HG02571 (cell line): ENCODE measurements at regions not wholly inside any gene's neighbourhood (a gene's known extent, or its start where the extent isn't known, plus 50 kb on each side); places are given as distances from the start of the nearest gene placed in this dataset.
"Not testable (repeated sequence)": the region's sequence is repeated elsewhere in the genome, so short reads cannot be mapped to it uniquely, and the experiment has no call there.

Experiments used
- ATAC-seq: cut with Tn5 transposase; IDR thresholded peaks from one replicate; pipeline ENCODE4 v1.9.1; 2021; ENCODE audit warnings: mild to moderate bottlenecking, moderate library complexity; ENCODE audit not compliant: unreplicated experiment

DNA sequence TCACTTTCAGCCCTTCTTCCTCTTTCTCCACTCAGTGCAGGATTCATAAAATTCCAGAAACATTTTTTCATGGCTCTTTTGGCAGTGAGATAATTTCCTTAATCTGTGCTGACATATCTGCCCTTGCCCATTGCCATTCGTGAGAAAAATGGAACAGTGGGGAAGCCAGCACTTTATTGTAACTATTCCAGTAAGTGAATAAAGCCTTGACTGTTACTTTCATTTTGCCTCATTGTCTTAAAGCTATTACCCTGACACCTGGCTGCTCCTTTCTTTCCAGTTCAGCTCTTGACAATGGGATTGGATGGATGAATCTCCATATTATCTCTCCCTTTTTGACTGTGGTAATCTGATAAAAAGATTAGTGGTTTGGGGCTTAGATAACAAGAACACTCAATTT, 1068.1 kb upstream of the PCDH20 start:
- no peak for ATAC-seq

DNA sequence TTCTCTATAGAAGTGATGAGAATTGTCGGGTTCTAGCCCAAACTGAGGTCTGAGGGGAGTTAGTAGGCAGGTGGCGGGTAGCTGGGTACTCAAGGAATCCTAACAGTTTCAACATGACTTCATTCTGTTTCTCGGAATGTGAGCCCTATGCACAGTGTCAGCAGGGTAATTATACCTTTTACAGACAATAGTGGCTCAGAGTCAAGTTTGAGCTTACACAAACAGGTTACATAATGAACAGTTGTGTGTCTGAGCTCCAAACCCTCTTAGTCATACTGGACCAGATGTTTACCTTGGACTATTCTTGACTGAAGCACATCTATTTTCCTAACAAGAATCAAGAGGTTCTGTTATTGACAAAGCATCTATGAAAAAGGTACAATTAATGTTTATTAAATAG, 1066.7 kb upstream of the PCDH20 start:
- ATAC-seq: no peak

DNA sequence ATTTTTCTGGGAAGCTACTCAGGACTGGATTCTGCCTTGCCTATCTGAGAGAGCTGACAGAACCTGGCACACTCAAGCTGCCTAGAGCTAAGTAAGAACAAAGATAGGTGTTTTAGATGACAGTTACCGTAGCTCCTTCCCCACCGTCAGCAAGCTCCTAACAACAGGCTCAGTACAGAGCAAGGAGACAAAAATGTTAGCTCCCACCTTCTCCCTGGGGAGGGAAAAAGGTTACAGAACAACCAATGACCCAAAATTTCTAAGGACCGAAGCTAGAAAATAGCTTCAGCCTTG, 1058.2 kb upstream of the PCDH20 start:
- ATAC-seq: no peak

DNA sequence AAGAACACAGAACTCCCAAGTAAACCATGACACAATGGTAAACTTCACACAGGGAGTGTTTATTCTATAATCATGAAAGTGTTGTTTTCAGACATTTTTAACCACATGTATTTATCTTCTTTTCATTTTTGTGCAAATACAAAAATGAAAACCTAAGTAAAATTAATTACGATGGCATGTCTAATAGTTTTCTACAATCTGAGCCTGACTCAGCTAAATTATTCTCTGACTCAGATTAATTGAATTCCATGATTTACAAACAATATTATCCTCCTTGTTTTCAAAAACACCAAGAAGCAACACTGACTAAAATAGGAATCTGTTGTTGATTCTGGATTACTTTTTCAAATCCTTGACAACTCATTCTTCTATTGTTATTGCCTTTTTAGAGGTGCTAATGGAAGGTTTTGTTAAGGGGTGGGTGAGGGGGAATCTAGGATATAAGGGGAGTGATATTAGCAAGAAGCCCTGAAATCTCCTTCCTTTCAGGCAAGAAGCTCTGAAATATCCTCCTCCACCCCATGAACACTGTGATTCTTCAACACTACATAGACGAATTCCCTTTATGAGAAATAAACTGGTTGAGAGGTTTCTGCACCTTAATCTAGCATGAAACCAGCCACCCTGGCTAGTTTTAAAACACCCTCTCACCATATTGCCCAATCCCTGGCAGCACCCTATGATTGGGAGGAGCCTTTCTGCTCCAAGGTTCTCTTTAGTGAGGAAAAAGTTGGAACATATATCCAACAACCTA, 1057.7 kb upstream of the PCDH20 start:
- ATAC-seq: no peak

DNA sequence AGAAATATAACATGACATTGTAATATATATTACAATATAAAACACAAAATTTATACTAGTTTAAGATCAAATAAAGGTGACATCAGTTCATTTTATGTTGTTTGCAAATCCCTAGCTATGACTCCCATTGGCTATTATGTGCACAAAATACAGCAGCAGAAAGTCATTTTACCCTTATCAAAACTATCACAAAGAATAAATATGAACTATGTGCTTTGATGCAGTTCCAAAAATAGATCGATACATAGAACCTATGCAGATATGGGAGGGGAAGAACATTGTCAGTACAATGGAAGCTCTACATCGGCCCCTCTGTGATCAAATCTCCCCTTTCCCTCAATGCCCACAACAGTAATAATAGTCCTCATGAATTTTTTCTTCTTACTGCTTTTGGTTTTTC, 1038.1 kb upstream of the PCDH20 start:
- ATAC-seq: no peak

DNA sequence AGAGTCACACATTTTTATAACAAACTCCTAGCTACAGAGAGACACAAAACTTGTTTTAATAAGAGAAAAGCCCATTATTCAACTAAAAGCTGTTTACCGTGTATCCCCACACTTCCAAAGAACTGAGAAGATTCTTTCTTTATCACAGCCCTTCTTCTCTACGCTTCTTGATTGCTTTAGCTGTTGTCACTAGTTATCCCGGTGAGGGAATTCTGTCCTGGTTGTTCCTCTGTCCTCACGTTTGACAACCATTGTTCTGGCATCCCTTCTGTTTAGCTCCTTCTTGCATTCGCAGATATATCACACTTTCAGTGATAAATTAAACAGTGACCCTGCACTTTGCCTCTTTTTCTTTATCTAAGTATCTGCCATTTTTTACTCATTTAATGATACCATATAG, 1035.1 kb upstream of the PCDH20 start:
- no peak for ATAC-seq

DNA sequence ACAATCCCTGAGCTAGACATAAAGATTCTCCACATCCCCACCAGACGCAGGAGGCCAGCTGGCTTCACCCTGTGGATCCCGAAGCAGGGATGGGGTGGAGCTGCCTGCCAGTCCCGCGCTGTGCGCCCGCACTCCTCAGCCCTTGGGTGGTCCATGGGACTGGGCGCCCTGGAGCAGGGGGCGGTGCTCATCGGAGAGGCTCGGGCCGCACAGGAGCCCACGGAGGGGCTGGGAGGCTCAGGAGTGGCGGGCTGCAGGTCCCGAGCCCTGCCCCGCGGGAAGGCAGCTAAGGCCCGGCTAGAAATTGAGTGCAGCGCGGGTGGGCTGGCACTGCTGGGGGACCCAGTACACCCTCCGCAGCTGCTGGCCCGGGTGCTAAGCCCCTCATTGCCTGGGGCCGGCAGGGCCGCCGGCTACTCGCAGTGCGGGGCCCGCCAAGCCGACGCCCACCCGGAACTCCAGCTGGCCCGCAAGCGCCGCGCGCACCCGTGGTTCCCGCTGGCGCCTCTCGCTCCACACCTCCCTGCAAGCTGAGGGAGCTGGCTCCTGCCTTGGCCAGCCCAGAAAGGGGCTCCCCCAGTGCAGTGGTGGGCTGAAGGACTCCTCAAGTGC, 1032.2 kb upstream of the PCDH20 start:
- not testable (repeated sequence) for ATAC-seq

DNA sequence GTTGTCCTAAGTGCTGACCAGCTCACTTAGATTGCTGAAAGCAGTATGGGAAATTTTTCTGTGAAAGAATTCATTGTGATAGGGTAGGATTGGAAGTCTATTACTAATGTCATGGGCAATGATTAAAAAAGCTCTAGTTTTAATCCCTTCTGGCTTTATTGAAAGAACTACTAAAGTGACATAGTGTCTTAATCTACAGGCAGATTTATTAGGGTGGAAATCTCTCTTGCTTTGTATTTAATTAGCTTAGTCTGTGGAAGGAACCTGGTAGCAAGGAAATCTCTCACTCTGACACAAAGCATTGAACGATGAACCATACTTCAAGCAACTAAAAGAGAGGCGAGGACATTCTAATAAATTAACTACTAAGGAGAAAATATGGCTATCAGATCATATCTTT, 1029.2 kb upstream of the PCDH20 start:
- ATAC-seq: no peak

DNA sequence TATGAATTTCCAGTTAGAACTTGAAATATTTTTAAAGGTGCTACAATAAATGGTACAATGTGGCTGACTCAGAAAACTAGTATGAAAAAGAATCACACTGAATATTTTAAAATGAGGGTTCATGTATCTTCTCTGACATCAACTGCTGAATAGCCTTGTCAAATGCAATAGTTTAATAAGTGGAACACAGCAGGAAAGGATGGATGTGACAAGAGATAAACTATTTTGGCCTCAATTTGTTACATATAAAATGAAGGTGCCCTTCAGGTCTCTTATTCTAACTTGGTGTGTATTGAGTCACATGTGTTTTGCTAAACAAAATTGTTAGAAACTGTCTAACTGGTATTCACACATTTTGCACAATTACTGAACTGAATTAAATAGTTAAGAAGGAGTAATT, 1018.4 kb upstream of the PCDH20 start:
- ATAC-seq: no peak

DNA sequence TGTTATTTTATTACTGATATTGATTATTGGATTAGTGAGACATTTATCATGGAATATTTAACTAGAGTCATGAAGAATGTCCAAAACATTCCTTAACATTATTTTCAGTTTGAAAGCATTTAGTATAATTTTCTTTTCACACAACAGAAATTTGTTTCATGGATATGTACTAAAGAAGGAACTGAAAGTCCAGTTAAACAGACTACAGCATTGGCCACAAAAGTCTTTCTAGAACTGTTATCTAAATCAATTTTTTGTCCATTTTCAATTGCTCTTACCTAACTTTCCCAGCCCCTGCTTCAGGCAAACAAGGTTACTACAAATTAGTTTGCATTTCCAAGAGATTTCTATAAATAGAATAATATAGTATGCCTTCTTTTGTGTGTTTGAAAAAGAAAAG, 1018.0 kb upstream of the PCDH20 start:
- no peak for ATAC-seq

DNA sequence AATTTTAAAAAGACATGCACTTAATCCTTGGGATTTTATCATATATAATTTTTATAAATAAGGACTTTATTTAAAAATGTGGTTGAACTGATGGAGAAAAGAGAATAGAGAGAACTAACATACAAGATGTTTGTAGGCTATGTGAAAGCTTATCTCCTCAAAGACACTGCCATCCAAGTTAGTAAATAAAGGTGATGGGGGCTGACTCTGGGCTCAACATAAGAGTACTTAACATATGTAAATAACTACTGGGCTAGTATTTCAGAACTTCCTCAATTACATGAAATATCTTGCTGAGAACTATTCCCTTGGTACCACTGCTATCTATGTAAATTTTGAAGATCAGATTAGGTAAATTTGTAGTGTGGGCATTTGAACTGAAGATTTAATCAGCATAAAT, 1017.3 kb upstream of the PCDH20 start:
- no peak for ATAC-seq

DNA sequence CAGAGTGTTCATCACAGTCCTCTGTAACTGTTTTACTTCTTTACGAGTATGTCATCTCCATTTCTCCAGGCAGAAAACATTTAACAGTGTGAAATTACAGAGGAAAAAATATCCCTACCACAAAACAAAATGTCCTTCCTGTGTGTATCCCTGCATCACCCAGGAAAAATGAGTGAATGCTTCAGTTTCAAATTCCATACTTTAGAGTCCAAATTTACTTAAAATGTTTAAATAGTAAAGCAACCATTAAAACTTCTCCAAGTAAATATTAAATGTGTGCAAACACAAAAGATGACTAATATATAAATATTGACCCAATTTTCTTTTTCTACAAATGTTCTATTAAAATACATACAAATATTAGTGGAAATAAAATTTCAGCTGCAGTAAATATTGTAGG, 1016.6 kb upstream of the PCDH20 start:
- no peak for ATAC-seq

DNA sequence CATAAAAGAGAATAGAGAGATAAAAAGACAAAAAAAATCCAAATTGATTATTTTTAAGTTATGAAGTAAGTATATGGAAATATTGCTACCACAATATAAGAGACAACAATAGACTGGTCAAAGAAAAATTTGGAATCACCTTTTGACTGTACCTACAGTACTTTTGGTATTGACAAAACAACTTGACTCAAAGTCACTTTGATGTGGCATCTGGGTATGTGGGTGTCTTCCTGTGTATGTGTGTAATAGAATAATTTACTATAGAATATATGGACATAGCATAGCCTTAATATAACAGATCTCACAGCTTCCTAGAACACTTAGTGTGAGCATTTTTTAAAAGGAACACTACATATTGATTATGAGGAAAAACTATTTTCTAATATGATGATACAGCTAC, 1016.2 kb upstream of the PCDH20 start:
- ATAC-seq: no peak

DNA sequence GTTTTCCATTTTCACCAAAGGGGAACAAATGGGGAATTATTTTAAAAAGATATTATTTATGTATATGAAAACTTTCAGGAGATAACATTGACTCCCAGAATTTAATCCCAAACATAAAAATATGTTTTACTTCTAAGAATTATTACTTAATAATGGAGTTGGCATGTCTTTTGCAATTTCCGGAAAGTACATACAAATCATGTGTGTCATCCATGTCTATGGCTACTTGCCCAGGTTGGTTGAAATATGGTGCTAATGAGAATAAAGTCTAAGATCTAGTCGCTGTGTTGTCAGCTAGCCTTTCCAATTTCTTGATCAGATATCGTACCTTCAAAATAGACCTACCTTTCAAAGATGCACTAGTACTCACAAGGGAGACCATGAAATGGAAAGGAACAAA, 1003.2 kb upstream of the PCDH20 start:
- ATAC-seq: no peak

DNA sequence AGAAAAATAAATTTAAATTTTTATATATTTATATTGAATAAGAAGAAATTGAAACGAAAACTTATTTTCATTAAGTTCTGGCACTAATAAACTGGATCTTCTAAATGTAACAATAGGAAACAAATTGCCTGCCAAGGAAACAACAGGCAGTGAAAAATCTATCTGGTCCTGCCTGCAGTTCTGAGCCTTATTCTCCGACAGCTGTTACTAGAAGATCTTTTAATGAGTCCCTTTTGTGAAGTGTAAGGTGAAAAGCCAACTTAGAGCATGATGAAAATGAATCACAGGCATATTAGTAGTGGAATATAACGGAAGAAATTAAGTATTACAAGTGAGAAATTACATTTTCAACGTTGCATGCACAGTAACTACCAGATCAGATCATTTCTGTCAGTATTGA, 1002.7 kb upstream of the PCDH20 start:
- no peak for ATAC-seq

DNA sequence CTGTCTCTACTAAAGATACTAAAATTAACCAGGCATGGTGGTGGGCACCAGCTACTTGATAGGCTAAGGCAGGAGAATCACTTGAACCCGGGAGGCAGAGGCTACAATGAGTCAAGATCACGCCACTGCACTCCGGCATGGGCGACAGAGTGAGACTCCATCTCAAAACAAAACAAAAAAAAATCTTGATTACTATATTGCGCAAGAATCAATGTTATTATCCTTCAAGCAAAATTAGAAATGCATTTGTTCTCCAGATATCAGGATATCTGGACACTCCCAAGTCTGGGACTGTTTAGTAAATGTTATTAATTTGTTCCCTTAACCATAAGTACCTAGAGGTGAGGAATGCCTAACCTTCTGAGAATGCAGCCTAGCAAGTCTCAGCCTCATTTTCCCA, 992.2 kb upstream of the PCDH20 start:
- ATAC-seq: no peak

DNA sequence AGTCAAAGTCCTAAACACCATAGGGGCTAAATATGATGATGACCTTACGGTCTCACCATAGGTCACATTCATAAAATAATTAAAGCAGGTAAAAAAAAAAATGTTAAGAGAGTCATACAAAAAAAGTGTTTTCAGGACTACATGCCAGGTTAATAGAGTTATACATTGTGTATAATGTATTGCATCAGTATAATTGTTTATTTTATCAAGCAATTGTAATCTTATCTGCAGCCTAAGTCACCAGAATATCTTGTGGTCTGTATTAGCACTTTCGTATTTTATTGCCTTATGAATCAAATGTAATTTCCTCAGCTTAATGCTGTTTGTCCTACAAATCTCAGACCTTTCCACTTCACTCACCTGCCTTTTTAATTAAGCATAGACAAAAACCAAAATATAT, 972.9 kb upstream of the PCDH20 start:
- ATAC-seq: no peak

DNA sequence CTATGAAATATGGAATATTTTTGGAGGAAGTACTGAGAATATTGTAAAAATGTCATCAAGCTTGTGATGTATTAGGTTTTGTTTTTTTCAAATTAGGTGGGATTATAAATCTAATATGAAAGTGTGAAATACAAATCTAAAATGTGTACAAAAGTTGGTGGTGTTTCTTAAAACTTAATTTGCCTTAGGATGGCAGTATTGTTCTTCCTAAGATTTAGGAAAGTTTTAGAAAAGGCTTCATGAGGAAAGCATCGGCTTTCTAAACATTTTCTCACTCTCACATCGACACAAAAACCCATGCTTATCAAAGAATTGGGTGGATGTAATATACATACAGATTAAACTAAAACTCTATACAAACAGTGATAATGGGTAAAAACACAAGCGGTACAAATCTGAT, 972.0 kb upstream of the PCDH20 start:
- no peak for ATAC-seq

DNA sequence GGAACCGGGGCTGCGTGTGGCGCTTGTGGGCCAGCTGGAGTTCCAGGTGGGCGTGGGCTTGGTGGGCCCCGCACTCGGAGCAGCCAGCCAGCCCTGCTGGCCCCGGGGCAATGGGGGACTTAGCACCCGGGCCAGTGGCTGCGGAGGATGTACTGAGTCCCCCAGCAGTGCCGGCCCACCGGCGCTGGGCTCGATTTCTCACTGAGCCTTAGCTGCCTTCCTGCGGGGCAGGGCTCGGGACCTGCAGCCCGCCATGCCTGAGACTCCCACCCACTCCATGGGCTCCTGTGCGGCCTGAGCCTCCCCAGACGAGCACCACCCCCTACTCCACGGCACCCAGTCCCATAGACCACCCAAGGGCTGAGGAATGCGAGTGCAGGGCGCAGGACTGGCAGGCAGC, 963.6 kb upstream of the PCDH20 start:
- ATAC-seq: not testable (repeated sequence)

DNA sequence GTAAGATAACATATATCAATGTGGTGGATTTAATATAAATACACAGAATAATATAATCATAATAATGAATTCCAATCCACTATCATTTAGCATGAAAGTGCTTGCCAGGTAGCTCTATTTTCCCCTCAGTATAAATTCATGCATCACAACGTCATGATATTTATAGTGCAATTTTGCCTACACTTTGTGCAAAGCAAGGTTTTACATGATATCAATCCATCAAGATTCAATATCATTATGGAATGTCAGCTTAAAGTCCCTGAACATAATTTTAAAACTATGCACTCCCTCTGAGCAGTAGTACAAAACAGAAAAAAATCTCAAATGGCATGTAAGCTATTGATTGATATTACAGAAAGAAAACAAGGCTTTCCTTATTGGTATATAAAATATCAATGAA, 962.2 kb upstream of the PCDH20 start:
- no peak for ATAC-seq

DNA sequence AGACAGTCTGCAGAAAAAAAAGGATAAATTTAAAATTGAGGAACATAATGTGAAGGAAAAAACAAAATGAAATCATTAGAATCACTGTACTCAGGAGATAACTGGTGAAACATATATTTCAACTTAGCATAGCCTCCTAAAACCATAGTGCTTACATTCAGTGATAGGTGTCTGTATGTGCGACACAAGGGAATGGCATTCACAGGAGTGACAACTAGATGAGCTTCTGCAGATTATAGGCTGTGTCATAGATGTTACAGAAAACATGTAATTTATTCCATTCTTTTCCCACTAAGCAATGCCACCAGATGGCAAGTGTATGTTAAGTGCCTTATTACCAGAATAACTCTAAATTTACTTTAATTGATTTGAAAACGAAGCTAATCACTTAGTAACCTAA, 960.0 kb upstream of the PCDH20 start:
- ATAC-seq: no peak

DNA sequence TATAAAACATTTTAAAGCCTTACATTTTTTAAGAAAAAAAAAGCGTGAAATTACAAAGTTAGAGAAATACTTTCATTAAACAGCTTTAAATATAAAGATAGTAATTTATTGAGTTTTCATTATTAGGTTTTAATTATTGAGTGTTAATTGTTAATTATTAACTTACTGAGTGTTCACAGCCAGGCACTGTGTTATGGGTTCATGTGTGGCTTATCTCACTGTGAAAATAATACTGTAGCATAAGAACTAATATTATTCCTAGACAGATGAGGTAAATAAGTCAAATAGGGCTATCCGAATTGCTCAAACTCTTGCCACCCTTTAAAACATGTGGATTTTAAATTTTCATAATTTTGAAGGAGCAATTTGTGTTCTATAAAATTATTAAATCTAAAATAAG, 956.1 kb upstream of the PCDH20 start:
- no peak for ATAC-seq

DNA sequence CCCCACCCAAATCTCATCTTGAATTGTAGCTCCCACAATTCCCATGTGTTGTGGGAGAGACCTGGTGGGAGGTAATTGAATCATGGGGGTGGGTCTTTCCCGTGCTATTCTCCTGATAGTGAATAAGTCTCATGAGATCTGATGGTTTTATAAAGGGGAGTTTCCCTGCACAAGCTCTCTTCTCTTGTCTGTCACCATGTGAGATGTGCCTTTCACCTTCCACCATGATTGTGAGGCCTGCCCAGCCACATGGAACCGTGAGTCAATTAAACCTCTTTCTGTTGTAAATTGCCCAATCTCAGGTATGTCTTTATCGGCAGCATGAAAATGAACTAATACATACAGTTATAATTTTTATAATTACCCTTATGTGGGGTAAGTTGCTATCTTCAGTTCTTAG, 952.3 kb upstream of the PCDH20 start:
- ATAC-seq: not testable (repeated sequence)
